ENCODE measurements at regions not wholly inside any gene's neighbourhood (a gene's known extent, or its start where the extent isn't known, plus 50 kb on each side); places are given as distances from the start of the nearest gene placed in this dataset.

GRCh38 chr9:80503671-80504281 lies 932.0 kb downstream of the TLE4 start (continued):
- TF ChIP-seq E2F8 (IDR thresholded peaks at IDR 0.05; ENCODE audit: low read depth, partially characterized antibody) = no peak
- no peak for TF ChIP-seq RUNX1 (IDR thresholded peaks at IDR 0.05; ENCODE audit: low read depth)

- no TSS peak for BruUV-seq (replicated peaks)
- Histone ChIP-seq H3K9ac (ENCODE audit: insufficient read depth in 1 of 2, low read depth in 2 of 2, low read length in 2 of 2) (no peak overlapping the region), H3K36me3 (ENCODE audit: control insufficient read depth, insufficient read depth, low read length) (no peaks in the 10 kb centered on the region), H4K20me1 (replicated peaks; ENCODE audit: control insufficient read depth, insufficient read depth, low read length) (no peaks in the 10 kb centered on the region), H3K27ac (ENCODE audit: extremely low read depth, low read depth, low read length) (no peak overlapping the region), H3K4me3 (no peak overlapping the region), H3K4me1 (replicated peaks in 1 of 2; ENCODE audit: control insufficient read depth in 2 of 2, insufficient read depth in 2 of 2, low read length in 2 of 2) (no peaks in the 10 kb centered on the region), H3K9me3 (replicated peaks; ENCODE audit: control insufficient read depth, insufficient read depth, low read depth, low read length) (no peaks in the 10 kb centered on the region), H3K79me2 (ENCODE audit: control insufficient read depth, insufficient read depth, low read length) (no peaks in the 10 kb centered on the region), H3K9me1 (ENCODE audit: control insufficient read depth, insufficient read depth, low read length) (no peaks in the 10 kb centered on the region), H3K27me3 (ENCODE audit: control insufficient read depth in 2 of 2, insufficient read depth in 2 of 2, low read length in 2 of 2) (no peaks in the 10 kb centered on the region), H3K4me2 (ENCODE audit: insufficient read depth, low read length) (no peak overlapping the region), H2AFZ (ENCODE audit: low read depth, low read length) (no peak overlapping the region)
- ChIA-PET CTCF (ENCODE audit: low intra/inter-chr PET ratio) (no interaction called here), POLR2A (no interaction called here)
- in situ Hi-C loops (cut with MboI) = no loop called here
- FAIRE-seq = no peak
- DNase-seq (ENCODE audit: extremely low read depth in 1 of 4, low spot score in 3 of 4) = no peak
- 3% methylated on average over 5 of the region's 5 CpGs for WGBS (ENCODE audit: insufficient coverage, low coverage, missing lambda C conversion rate)
- no peak for ATAC-seq
- intact Hi-C loops (cut with micrococcal nuclease) = no loop called here
- TF ChIP-seq VEZF1 (CRISPR knock-in tag; IDR thresholded peaks at IDR 0.05) (no peak), RERE (CRISPR knock-in tag; IDR thresholded peaks at IDR 0.05; ENCODE audit: borderline replicate concordance) (no peak), ZBTB34 (CRISPR knock-in tag; IDR thresholded peaks at IDR 0.05) (no peak), SPI1 (IDR thresholded peaks at IDR 0.05; ENCODE audit: borderline replicate concordance, low read depth, low read length) (no peak), ZNF224 (CRISPR knock-in tag; IDR thresholded peaks at IDR 0.05) (no peak), NEUROD1 (IDR thresholded peaks at IDR 0.05; ENCODE audit: borderline replicate concordance, low read depth, low read length, partially characterized antibody) (no peak), SMARCA4 (IDR thresholded peaks at IDR 0.05) (no peak)
Observed at GRCh38 chr9:80502306-80502705, 930.5 kb downstream of the TLE4 start.
